Cardiac muscle cell (in vitro differentiated cells and primary cell): ENCODE measurements at regions not wholly inside any gene's neighbourhood (a gene's known extent, or its start where the extent isn't known, plus 50 kb on each side); places are given as distances from the start of the nearest gene placed in this dataset.

Source experiments
- DNase-seq, 2 donors: peaks; one replicate each; pipeline versions ENCODE4 v3.0.0 to v3.0.0-alpha.2; 2010 to 2017; ENCODE audit warnings: low read depth in 1 of 2, low spot score in 1 of 2
- H3K27ac ChIP-seq: fragments of 200-600 bp; sonication (generic); 2 replicates; pipeline ENCODE4 v1.5.1; 2016
- H3K27me3 ChIP-seq: fragments of 200-600 bp; sonication (generic); 2 replicates; pipeline ENCODE4 v1.6.0; 2016; ENCODE audit warnings: control low read depth
- H3K36me3 ChIP-seq: fragments of 200-600 bp; sonication (generic); 2 replicates; pipeline ENCODE4 v1.5.1; 2016; ENCODE audit warnings: control low read depth
- H3K4me1 ChIP-seq: fragments of 200-600 bp; sonication (generic); 2 replicates; pipeline ENCODE4 v1.8.1; 2017; ENCODE audit warnings: low read depth, mild to moderate bottlenecking, mixed run types
- H3K4me3 ChIP-seq: fragments of 200-600 bp; sonication (generic); 2 replicates; pipeline ENCODE4 v1.5.1; 2016; ENCODE audit warnings: mild to moderate bottlenecking
- H3K9me3 ChIP-seq: fragments of 200-600 bp; sonication (generic); 2 replicates; pipeline ENCODE4 v1.5.1; 2017; ENCODE audit warnings: low read depth, mild to moderate bottlenecking, control low read depth
- TF ChIP-seq, protein P1 (sequence below): IDR thresholded peaks from 2 replicates; pipeline ENCODE4 v1.5.1; 2012; ENCODE audit warnings: low read depth, mild to moderate bottlenecking, low read length

- no peaks in the 10 kb centered on the region for H3K36me3 ChIP-seq
- H3K27me3 ChIP-seq: no peaks in the 10 kb centered on the region
- TF ChIP-seq, protein P1, sequence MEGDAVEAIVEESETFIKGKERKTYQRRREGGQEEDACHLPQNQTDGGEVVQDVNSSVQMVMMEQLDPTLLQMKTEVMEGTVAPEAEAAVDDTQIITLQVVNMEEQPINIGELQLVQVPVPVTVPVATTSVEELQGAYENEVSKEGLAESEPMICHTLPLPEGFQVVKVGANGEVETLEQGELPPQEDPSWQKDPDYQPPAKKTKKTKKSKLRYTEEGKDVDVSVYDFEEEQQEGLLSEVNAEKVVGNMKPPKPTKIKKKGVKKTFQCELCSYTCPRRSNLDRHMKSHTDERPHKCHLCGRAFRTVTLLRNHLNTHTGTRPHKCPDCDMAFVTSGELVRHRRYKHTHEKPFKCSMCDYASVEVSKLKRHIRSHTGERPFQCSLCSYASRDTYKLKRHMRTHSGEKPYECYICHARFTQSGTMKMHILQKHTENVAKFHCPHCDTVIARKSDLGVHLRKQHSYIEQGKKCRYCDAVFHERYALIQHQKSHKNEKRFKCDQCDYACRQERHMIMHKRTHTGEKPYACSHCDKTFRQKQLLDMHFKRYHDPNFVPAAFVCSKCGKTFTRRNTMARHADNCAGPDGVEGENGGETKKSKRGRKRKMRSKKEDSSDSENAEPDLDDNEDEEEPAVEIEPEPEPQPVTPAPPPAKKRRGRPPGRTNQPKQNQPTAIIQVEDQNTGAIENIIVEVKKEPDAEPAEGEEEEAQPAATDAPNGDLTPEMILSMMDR: no peak
- H3K4me1 ChIP-seq: peaks cover 4% of the 10 kb centered on the region
- H3K27ac ChIP-seq: no peak overlapping the region
- no peak overlapping the region for H3K4me3 ChIP-seq
- no peaks in the 10 kb centered on the region for H3K9me3 ChIP-seq
- no peak for DNase-seq
Observed at GRCh38 chrX:95071621-95072020, 1397.6 kb downstream of the FAM133A start.

DNA sequence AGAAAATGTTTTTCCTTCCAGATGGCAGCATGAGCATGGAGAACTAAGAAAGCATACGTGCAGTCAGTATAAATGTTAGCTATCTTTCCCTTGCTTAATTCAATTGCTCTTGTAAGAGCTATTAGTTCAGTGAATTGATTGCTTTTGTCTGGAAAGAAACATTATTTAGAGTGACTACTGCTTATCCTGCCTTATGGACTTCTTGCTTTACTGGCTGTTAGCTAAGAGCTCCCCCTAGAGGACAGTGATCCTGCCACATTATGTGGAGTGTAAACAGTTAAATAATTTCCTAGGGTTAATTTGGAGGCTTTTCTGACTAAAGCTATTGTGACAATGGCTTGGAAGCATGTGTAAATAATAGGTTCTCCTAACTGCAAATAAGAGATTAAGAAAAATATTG, 1402.4 kb downstream of the FAM133A start:
- H3K27me3 ChIP-seq: no peaks in the 10 kb centered on the region
- peak; percentile 37 to 52 for DNase-seq
- no peak overlapping the region for H3K27ac ChIP-seq
- H3K9me3 ChIP-seq: no peaks in the 10 kb centered on the region
- TF ChIP-seq, protein P1: peak; percentile 53
- no peak overlapping the region for H3K4me3 ChIP-seq
- no peaks in the 10 kb centered on the region for H3K36me3 ChIP-seq
- H3K4me1 ChIP-seq: no peaks in the 10 kb centered on the region

GRCh38 chrX:95101851-95102390, 1427.9 kb downstream of the FAM133A start:
- no peaks in the 10 kb centered on the region for H3K36me3 ChIP-seq
- H3K4me3 ChIP-seq: no peak overlapping the region
- DNase-seq: no peak
- no peaks in the 10 kb centered on the region for H3K27me3 ChIP-seq
- H3K4me1 ChIP-seq: no peaks in the 10 kb centered on the region
- TF ChIP-seq, protein P1: no peak
- no peaks in the 10 kb centered on the region for H3K9me3 ChIP-seq
- no peak overlapping the region for H3K27ac ChIP-seq

DNA sequence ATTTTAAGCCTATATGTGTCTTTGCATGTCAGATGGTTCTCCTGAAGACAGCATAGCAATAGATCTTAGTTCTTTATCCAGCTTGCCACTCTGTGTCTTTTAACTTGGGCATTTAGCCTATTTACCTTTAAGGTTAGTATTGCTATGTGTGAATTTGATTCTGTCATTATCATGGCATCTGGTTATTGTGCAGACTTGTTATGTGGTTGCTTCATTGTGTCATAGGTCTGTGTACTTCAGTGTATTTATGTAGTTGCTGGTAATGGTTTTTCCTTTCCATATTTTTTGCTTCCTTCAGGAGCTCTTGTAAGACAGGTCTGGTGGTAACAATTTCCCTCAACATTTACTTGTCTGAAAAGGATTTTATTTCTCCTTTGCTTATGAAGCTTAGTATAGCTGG, 1443.5 kb downstream of the FAM133A start:
- H3K27me3 ChIP-seq: no peaks in the 10 kb centered on the region
- no peak for DNase-seq
- H3K36me3 ChIP-seq: no peaks in the 10 kb centered on the region
- no peak overlapping the region for H3K4me3 ChIP-seq
- no peaks in the 10 kb centered on the region for H3K4me1 ChIP-seq
- H3K27ac ChIP-seq: no peak overlapping the region
- H3K9me3 ChIP-seq: no peaks in the 10 kb centered on the region
- TF ChIP-seq, protein P1: no peak

DNA sequence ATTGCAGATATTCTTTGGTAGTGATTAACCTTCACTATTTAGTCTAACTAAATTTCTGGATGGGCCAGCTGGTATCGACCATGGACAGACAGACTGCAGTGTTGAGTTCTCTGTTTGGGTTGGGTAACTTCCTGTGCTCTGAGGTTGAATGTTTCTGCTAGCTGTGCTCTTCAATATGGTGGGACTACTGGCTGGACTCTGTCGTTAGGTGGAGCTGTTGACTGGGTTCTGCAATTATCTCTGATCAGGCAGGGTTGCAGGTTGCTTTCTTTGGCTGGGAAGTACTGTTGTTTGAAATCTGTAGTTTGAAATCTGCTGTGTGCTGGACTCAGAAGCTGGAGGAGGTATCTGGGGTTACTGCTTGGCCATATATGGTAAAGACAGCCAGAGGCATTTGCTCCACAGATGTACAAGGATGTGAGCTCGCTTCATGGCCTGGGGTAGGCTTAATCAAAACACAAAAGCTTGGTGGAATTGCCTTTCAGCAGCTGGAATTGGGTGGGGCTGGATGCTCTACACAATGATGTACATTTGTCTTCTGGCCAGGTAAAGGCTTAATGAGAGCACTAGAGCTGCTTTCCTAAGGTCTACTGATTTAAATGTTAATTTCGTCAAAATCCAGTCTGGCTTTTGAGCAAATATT, 1472.0 kb downstream of the FAM133A start:
- H3K4me1 ChIP-seq: no peaks in the 10 kb centered on the region
- H3K9me3 ChIP-seq: no peaks in the 10 kb centered on the region
- no peaks in the 10 kb centered on the region for H3K36me3 ChIP-seq
- H3K27me3 ChIP-seq: no peaks in the 10 kb centered on the region
- no peak overlapping the region for H3K4me3 ChIP-seq
- DNase-seq: no peak
- TF ChIP-seq, protein P1: no peak
- H3K27ac ChIP-seq: no peak overlapping the region
